GM12873 (cell line): ENCODE measurements at regions not wholly inside any gene's neighbourhood (a gene's known extent, or its start where the extent isn't known, plus 50 kb on each side); places are given as distances from the start of the nearest gene placed in this dataset.

ENCODE experiments used
- TF ChIP-seq, protein P1 (sequence below): IDR thresholded peaks from 2 replicates; pipeline ENCODE4 v1.5.1; 2012; ENCODE audit warnings: low read depth, mild to moderate bottlenecking, moderate library complexity, low read length, control low read depth; ENCODE audit not compliant: insufficient read depth; ENCODE audit errors: missing control alignments

DNA sequence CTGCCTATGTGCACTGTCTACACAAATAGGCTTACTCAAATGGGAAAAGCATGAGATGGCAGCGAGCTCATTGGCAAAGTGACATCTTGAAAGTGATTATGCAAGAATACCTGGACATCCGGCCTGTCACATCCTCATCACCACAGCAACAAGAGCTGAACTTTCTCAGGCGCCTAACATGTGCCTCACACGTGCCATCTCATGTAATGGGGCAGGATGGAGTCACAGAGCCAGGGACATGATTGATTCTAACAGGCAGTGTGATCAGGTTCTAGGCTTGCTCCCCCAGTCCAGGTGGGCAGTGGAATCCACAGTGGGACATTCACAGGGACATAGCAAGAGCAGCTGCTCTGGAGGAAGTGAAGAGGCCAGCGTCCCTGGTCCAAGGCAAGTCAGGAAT, 192.3 kb upstream of the SSTR4 start:
- TF ChIP-seq, protein P1, sequence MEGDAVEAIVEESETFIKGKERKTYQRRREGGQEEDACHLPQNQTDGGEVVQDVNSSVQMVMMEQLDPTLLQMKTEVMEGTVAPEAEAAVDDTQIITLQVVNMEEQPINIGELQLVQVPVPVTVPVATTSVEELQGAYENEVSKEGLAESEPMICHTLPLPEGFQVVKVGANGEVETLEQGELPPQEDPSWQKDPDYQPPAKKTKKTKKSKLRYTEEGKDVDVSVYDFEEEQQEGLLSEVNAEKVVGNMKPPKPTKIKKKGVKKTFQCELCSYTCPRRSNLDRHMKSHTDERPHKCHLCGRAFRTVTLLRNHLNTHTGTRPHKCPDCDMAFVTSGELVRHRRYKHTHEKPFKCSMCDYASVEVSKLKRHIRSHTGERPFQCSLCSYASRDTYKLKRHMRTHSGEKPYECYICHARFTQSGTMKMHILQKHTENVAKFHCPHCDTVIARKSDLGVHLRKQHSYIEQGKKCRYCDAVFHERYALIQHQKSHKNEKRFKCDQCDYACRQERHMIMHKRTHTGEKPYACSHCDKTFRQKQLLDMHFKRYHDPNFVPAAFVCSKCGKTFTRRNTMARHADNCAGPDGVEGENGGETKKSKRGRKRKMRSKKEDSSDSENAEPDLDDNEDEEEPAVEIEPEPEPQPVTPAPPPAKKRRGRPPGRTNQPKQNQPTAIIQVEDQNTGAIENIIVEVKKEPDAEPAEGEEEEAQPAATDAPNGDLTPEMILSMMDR = no peak

DNA sequence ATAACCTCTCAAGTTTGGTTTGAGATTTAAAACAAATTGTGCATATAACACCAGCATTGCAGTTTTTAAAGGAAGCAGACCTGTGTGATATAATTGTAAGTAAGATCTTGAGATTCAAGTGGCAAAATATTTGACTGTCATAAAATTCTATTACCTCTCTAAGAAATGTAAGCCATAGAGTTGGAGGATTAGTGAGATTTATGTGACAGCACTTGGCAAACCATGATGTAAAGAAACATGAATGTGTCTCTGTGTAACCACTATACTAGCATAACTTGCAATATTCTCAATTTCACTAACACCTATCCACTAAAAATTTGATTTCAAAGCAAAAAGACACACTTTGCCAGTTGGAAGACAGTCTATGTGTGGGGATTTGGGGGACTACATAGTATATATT, 190.2 kb upstream of the SSTR4 start:
- TF ChIP-seq, protein P1 = no peak

DNA sequence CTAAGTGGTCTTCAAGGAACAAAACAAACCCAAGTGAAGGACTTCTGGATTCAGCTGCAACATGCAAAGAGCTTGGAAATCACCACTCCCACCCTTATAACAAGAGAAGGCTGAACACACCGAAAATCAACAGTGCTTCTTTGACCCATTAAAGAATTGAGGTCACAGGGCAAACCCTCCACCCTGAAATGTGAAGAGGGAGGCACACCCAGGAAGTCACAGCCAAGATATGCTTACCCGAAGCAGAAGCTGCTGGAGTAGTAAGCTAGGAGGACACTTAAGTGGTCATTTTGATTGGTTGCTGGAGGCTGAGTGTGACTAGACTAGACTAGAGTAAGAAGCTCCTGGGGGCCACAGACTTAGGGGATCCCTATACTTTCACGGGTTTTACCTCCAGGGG, 188.2 kb upstream of the SSTR4 start:
- TF ChIP-seq, protein P1 = no peak

DNA sequence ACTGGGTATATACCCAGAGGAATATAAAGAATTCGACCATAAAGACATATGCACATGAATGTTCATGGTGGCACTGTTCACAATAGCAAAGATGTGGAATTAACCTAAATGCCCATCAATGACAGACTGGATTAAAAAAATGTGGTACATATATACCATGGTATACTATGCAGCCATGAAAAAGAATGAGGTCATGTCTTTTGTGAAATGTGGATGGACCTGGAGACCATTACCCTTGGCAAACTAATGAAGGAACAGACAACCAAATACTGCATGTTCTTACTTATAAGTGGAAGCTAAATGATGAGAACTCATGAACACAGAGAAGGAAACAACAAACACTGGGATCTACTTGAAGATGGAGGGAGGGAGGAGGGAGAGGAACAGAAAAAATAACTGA, 186.7 kb upstream of the SSTR4 start:
- TF ChIP-seq, protein P1 = no peak

DNA sequence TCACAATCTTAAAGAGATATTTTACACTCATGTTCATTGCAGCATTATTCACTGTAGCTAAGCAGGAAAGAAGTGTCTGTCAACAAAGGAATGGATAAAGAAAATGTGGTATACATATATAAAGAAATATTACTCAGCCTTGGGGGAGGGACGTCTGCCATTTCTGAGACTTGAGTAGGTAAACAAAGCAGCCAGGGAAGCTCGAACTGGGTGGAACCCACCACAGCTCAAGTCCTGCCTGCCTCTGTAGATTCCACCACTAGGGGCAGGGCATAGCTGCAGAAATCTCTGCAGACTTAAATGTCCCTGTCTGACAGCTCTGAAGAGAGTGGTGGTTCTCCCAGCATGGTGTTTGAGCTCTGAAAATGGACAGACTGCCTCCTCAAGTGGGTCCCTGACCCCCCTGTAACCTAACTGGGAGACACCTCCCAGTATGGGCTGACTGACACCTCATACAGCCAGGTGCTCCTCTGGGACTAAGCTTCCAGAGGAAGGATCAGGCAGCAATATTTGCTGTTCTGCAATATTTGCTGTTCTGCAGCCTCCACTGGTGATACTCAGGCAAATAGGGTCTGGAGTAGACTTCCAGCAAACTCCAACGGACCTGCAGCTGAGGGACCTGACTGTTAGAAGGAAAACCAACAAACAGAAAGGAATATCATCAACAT, 183.3 kb upstream of the SSTR4 start:
- TF ChIP-seq, protein P1 = peak; percentile 75

DNA sequence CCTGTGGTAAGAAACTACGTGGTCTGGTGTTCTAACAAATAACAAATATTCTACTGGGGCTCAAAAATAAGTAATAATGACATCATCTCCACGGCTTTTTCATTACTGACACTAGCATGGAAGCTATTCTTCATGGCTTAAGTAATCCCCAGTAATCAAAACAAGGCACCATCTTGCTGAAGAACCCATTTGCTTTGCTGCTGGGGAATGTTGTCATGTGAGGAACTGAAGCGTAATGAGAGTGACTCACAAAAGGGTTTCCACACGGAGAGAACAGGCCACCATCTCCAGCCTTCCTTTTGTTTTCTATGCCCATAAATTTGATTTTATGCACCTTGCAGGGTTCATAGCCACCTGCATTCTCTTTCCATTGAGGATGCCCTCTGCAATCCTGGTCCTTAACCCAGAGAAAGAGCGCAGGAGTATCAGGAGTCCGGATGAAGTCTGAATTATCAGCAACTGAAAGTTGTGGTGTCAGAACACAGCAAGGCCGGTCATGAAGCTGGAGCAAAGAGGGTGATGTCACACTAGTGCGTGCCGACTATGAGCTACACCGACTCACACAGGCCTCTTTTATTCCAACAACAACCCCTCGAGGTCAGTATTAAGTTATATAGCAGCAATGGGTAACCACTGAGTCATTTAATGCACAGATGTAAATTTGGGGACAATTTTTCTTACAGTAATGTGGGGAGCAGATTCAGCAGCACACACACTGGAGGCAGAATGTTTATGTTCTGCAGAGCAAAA, 173.7 kb upstream of the SSTR4 start:
- TF ChIP-seq, protein P1 = no peak

DNA sequence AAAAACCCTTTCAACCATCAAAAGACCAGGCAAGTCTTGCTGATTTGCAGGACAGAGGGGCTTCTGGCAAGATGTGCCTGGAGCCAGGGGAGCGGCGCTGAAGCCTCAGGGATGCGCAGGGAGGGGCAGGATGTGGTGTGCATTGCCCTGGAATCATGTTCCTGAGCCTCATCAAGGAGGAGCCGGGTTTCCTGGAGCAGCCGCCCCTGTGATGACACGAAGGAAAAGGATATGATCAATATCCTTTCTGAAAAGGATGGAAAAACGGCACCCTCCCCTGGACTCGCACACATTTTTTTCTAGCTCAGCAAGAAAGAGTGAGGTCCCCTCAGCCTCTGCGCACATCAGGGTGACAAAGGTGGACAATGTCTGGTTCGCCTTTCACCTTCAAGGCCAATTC, 173.1 kb upstream of the SSTR4 start:
- TF ChIP-seq, protein P1 = no peak
